SU-DHL-6 (cell line): ENCODE measurements at regions not wholly inside any gene's neighbourhood (a gene's known extent, or its start where the extent isn't known, plus 50 kb on each side); places are given as distances from the start of the nearest gene placed in this dataset.

Source experiments
- H2AFZ ChIP-seq: fragments of 200-600 bp; sonication (generic); 2 replicates; pipeline ENCODE4 v1.6.1; 2014; ENCODE audit warnings: low read depth, mild to moderate bottlenecking, moderate library complexity, mixed read lengths, antibody characterized with exemption, low read length; ENCODE audit not compliant: severe bottlenecking
- H3F3A ChIP-seq: fragments of 200-600 bp; shearing (Covaris generic); 2 replicates; pipeline ENCODE4 v1.6.0; 2016; ENCODE audit warnings: antibody characterized with exemption, mild to moderate bottlenecking; ENCODE audit not compliant: insufficient read depth
- H3K27ac ChIP-seq: fragments of 200-600 bp; sonication (generic); 2 replicates; pipeline ENCODE4 v1.5.1; 2016; ENCODE audit warnings: low read depth, mild to moderate bottlenecking, low read length, moderate library complexity, mixed read lengths
- H3K27me3 ChIP-seq: fragments of 200-600 bp; sonication (generic), shearing (Covaris generic); 2 replicates; pipeline ENCODE4 v1.6.0; 2014; ENCODE audit warnings: mild to moderate bottlenecking, low read length
- H3K36me3 ChIP-seq: fragments of 200-600 bp; sonication (generic); 2 replicates; pipeline ENCODE4 v1.6.1; 2014; ENCODE audit warnings: mild to moderate bottlenecking, low read length, mixed read lengths
- H3K4me2 ChIP-seq: fragments of 300-600, 200-600 bp; shearing (Covaris generic), sonication (generic); 2 replicates; pipeline ENCODE4 v1.6.0; 2014; ENCODE audit warnings: low read length, low read depth, mild to moderate bottlenecking; ENCODE audit not compliant: poor library complexity, severe bottlenecking
- H3K4me3 ChIP-seq: fragments of 200-600 bp; sonication (generic); 2 replicates; pipeline ENCODE4 v1.5.1; 2014; ENCODE audit warnings: antibody characterized with exemption, low read length, mild to moderate bottlenecking, mixed read lengths; ENCODE audit not compliant: insufficient read depth, poor library complexity, severe bottlenecking
- H3K79me2 ChIP-seq: fragments of 200-600 bp; sonication (generic); 2 replicates; pipeline ENCODE4 v1.6.1; 2014; ENCODE audit warnings: mild to moderate bottlenecking, low read length, moderate library complexity; ENCODE audit not compliant: insufficient read depth
- H3K9ac ChIP-seq: fragments of 200-600 bp; sonication (generic); 2 replicates; pipeline ENCODE4 v1.7.0; 2014; ENCODE audit warnings: mild to moderate bottlenecking, low read length
- H3K9me2 ChIP-seq: fragments of 200-600 bp; sonication (generic); replicated peaks from 2 replicates; pipeline ENCODE4 v1.6.1; 2014; ENCODE audit warnings: low read length; ENCODE audit not compliant: insufficient read depth
- H3K9me3 ChIP-seq: fragments of 200-600 bp; sonication (generic); 2 replicates; pipeline ENCODE4 v1.6.1; 2014; ENCODE audit warnings: low read length, mixed read lengths; ENCODE audit not compliant: insufficient read depth
- H4K20me1 ChIP-seq: fragments of 200-600 bp; sonication (generic); 2 replicates; pipeline ENCODE4 v1.6.1; 2014; ENCODE audit warnings: low read depth, mild to moderate bottlenecking, antibody characterized with exemption, low read length, moderate library complexity, mixed read lengths
- CTCF ChIP-seq: fragments of 200-600 bp; sonication (generic); IDR thresholded peaks from one replicate; pipeline ENCODE4 v1.5.1; 2017; ENCODE audit warnings: antibody characterized with exemption, mild to moderate bottlenecking, low read length, moderate library complexity; ENCODE audit not compliant: insufficient read depth, poor library complexity, severe bottlenecking
- EZH2phosphoT487 ChIP-seq: fragments of 200-600 bp; sonication (generic), shearing (Covaris generic); conservative IDR thresholded peaks from 2 replicates; pipeline ENCODE4 v1.6.1; 2018; ENCODE audit warnings: mild to moderate bottlenecking, antibody characterized with exemption, low read length, moderate library complexity, mixed read lengths

DNA sequence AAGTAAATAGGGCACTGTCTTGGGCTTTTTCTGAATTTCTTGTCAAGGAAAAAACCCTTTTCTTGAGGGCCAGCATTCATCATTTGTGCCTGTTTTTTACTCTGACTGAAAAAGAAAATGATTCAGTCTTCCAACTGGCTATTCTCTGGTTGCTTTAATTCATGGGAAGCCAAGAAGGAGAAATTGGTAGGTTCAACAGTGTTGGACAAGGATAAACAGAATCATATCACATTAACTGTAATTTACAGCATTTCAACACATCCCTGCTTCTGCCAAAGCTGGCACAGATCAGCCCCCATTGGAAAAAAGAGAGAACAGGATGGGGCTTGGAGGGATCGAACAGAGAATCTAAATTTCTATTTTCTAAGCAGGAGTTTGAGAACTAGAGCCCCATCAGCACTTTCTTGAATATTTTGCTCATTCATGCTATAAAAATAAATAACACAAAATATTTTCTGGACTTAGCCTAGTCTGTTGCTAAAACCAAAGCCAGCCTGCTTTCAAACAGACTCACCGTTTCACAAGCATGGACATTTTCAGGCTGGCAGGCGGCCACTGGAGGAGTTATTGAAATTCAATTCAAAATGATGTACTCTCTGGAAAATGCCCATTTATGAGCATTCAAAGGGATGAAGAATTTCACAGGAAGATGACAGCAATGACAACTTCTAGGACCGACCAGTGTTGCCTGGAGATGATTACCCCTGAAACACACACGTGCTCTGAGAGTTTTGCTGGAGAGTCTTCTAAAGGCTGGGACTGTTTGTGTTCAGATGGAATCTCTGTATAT is 181.2 kb downstream of the WNT5A start:
- TF ChIP-seq CTCF, result no peak
- TF ChIP-seq EZH2phosphoT487, result no peak
- H3K9me2 ChIP-seq, result no peaks in the 10 kb centered on the region
- no peaks in the 10 kb centered on the region for H3K9me3 ChIP-seq
- H3K36me3 ChIP-seq, result no peaks in the 10 kb centered on the region
- H3K27ac ChIP-seq, result no peak overlapping the region
- H4K20me1 ChIP-seq, result no peaks in the 10 kb centered on the region
- H3K9ac ChIP-seq, result no peak overlapping the region
- H3K27me3 ChIP-seq, result no peaks in the 10 kb centered on the region
- no peaks in the 10 kb centered on the region for H3F3A ChIP-seq
- no peak overlapping the region for H3K4me2 ChIP-seq
- no peak overlapping the region for H2AFZ ChIP-seq
- H3K79me2 ChIP-seq, result no peaks in the 10 kb centered on the region
- no peak overlapping the region for H3K4me3 ChIP-seq

DNA sequence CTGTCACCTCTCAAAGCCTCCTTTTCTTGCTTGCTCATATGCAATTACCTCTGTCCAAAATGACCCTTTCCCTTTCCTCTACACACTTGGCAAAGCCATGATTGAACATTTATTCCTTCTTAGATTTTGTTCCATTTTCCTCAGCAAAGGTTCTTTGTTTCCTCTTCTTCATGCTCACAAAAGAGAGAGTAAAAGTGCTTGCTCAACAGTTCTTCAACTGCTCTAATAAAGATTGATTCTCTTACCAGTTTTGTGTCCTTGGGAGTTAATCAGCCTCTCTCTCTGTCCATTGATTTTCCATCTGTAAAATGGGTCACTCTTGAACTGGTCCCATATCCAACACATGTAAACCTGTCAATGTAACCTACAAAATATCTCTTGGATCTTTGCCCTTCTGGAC is 186.4 kb downstream of the WNT5A start:
- Histone ChIP-seq H3K9me2 (no peaks in the 10 kb centered on the region; the same call in 1 of the 2 replicates), H4K20me1 (no peaks in the 10 kb centered on the region), H3K27me3 (no peaks in the 10 kb centered on the region), H2AFZ (no peak overlapping the region), H3K9me3 (no peaks in the 10 kb centered on the region), H3K79me2 (no peaks in the 10 kb centered on the region), H3K36me3 (no peaks in the 10 kb centered on the region), H3K4me2 (no peak overlapping the region), H3K4me3 (no peak overlapping the region), H3F3A (no peaks in the 10 kb centered on the region), H3K27ac (no peak overlapping the region), H3K9ac (no peak overlapping the region)
- no peak for TF ChIP-seq CTCF
- TF ChIP-seq EZH2phosphoT487, result no peak

GRCh38 chr3:55297706-55298105 is 189.4 kb downstream of the WNT5A start:
- H3K9me2 ChIP-seq, result no peaks in the 10 kb centered on the region; the same call in 1 of the 2 replicates
- no peaks in the 10 kb centered on the region for H3K27me3 ChIP-seq
- no peak overlapping the region for H3K27ac ChIP-seq
- H3K36me3 ChIP-seq, result no peaks in the 10 kb centered on the region
- H4K20me1 ChIP-seq, result no peaks in the 10 kb centered on the region
- no peaks in the 10 kb centered on the region for H3F3A ChIP-seq
- H3K9ac ChIP-seq, result no peak overlapping the region
- no peaks in the 10 kb centered on the region for H3K79me2 ChIP-seq
- no peak overlapping the region for H2AFZ ChIP-seq
- H3K4me3 ChIP-seq, result no peak overlapping the region
- H3K4me2 ChIP-seq, result no peak overlapping the region
- no peak for TF ChIP-seq CTCF
- TF ChIP-seq EZH2phosphoT487, result no peak
- no peaks in the 10 kb centered on the region for H3K9me3 ChIP-seq
